T-helper 2 cell treated with Interferon-gamma antibody and Interleukin-4, amounts not matched to agents 100 ng/mL and 5 ng/mL, for 36 hours (primary cell): ENCODE measurements at regions not wholly inside any gene's neighbourhood (a gene's known extent, or its start where the extent isn't known, plus 50 kb on each side); places are given as distances from the start of the nearest gene placed in this dataset.

Experiments used
- intact Hi-C: fragments of 100-400 bp; cut with micrococcal nuclease; formaldehyde crosslinking; loops from one replicate; pipeline ENCODE4 v1.15.1; 2023

DNA sequence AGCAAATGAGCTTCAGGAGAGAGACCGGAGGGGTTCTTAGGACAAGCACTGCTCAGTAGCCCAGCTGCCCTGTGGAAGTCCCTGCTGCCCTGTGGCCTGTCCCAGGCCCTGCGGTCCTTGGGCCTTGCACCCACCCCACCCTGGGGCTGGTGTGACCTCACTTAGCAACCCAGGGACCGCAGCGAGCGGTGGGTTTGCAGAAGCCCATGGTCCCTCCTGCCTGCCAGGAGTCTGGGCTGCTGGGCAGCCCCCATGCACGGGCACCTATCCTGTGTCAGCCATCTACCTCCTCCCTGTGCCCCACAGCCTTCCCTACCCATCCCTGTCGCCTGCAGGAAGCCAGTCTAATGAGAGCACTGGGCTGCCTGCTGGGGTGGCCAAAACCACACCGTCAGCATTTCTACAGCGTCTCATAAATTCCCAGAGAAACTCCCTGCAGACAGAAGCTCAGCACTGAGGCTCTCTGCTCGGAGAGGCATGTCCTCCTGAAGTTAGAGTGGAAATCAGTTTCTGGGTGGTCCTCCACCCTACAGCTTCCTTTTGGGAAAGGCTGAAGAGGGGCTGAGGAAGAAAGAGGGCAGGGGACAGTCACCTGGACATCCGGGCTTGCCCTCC, 231.1 kb upstream of the HS6ST1 start:
- intact Hi-C loops, result no loop called here

DNA sequence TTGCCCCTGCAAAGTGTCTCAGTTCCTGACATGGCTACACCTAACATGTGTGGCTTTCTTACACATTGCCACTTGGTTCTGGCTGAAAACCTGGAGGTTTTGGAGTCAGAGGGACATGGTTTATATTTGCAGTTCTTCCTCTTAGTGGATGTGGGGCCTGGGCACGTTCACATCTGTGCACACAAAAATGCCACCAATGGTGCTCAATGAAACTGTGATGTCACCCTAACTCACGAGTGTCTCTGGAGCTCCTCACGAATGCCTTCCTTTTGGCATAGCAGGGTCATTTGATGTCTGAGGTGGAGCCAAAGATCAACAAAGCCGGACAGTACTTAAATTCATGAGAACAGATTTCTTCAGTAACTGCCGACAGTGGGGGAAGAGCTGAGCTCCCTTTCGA, 231.7 kb upstream of the HS6ST1 start:
- intact Hi-C loops, result no loop called here

DNA sequence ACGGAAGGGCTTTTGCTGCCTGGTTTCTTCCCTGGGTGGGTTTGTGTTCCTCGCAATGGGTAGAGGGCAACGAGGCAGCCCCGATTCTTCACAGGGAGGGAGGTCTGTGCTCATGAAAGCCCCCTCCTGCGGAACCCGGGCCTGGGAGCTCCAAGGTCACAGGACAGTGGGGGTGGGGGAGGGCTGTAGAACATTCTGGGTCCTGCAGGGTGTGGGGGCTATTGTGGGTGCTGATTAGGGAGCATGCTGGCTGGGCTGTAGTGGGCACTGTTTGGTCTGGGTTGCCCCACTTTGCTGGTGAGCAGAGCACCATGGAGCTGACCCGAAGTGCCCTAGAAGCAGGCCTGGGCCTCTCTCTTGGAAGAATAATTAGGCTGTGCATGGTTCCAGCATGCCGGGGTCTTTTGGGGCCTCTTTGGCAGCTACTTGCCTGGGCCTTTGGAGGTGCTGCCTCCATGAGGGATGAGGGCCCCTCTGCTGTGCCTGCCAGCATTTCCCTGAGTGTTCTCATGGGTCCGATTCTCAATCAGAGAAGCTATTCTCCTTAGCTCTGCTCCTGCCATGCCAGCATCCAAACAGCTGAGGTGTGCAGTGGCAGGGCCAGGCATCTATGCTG, 232.2 kb upstream of the HS6ST1 start:
- intact Hi-C loops, result no loop called here

DNA sequence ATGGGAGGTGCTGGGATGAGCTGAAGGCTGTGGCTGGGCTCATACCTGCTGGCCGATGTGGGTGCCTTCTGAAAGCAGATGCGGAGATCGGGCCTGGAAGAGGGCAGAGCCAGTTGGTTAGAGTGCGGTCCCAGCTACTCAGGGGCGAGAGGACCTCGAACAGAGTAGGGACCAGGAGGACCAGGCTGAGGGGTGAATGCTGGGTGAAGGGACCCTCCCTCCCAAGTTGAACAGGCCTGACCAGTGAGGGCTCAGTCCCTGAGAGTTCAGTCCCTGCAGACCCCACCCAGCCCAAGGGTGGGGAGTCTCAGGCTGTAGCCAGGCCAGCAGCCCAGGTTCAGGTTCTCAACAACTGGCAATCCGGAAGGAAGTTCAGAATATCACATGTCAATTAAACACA, 232.8 kb upstream of the HS6ST1 start:
- intact Hi-C loops, result no loop called here

DNA sequence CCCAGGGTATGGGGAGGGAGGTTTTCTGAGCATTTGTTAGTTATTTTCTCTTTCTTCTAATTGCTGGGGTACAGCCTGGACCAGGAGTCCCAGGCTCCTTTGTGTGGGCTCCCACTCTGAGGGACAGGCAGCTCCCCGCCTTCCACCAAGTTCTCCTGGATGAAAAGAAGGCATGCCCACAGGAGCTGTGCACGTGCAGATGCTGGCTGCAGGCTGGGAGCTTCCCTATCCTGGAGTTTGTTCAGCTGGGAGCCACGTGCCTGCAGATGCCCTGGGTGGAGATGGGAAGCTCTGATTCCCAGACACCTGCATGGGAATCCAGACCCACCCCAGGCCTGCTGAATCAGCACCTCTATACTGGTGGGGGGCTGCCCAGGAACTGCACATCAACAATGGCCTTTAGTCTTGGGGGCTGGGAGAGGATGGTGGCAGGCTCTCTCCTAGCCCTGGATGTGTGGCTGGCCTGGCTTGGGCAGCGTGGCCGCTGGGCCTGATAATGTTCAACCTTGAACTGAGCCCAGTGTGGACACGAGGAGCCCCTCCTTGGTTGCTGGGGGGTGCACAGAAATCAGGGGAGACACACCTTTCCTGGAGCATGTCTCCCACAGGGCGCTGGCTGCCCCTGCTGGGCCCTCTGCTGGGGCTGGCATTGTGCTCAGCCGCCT, 233.6 kb upstream of the HS6ST1 start:
- intact Hi-C loops, result no loop called here

DNA sequence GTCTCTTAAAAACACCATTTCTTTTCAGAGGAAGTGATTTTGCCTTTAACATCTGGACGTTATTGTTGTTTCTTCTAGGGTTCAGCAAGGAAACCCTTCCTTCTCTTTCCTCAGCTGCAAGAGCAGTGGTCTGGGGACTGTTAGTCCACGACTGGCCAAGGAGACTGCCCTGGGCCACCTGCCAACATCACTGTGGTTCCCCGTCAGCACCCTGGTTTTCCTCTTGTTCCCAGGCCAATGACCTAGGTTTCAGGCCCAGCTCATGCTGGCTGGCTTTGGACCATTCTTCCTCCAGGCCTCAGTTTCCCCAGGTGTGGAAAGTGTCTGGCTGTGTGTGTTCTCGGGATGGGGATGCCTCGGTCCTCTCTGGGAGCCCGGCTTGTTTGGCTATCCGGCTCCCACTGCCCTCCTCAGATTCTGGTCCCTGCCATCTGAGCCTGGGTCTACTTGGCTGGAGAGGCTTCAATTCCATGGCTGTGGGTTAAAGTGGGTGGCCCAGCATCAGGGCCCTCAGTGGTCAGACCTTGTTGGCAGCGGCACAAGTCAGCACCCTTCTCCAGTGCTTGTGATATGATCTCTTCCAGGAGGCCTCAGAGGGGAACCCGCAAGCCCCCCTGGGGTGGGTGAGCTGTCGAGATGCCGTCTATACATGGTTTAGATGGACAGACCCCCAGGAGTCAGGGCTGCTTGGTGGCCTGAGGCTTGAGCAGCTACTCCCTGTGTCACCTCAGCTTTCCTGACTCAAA, 234.3 kb upstream of the HS6ST1 start:
- intact Hi-C loops, result no loop called here

DNA sequence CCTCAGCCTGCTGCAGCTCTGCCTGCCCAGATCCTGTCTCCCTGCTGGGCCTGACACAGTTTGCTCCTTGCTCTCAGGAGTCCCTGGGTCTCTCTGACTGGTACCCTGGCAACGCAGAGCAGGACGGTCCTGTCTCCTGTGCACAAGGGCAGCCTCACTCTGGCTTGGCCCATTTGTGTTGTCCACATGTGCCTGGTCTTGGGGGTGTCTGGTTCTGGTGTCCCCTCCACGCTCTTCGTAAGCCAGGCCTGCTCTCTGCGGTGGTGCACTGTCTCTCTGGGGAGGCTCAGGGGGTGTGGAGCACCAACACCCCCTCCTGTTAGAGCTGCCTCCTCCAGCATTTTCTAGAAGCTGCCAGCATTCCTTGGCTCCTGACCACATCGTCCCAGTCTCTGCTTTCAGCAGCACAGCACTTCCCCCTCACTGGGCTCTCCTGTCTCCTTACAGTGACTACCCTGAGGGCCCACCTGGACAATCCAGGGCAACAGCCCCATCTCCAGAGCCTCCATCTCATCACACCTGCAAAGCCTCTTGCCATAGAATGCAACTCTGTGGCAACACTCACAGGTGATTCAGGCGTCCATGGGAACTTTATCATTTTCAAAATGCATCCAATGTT, 235.6 kb upstream of the HS6ST1 start:
- intact Hi-C loops, result no loop called here

GRCh38 chr2:128555433-128555832, 236.8 kb upstream of the HS6ST1 start:
- intact Hi-C loops, result no loop called here

DNA sequence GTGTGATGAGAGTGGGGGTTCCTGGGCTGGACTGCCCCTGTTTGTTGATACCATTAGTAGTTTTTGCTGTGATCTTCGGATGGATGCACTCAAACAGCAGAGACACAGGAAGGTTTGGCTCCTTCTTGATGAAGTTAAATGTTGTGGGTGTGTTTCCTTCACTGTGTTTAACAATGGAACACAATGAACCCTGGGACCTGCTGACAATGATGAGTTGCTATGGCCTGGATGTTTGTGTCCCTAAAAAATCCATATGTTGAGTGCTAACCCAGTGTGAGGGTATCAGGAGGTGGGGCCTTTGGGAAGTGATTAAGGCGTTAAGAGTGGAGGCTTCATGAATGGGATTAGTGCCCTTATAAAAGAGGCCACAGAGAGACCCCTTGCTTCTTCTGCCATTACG, 237.4 kb upstream of the HS6ST1 start:
- intact Hi-C loops, result no loop called here

GRCh38 chr2:128556633-128557032, 238.0 kb upstream of the HS6ST1 start:
- intact Hi-C loops, result no loop called here

GRCh38 chr2:128557069-128557468, 238.4 kb upstream of the HS6ST1 start:
- intact Hi-C loops, result no loop called here

DNA sequence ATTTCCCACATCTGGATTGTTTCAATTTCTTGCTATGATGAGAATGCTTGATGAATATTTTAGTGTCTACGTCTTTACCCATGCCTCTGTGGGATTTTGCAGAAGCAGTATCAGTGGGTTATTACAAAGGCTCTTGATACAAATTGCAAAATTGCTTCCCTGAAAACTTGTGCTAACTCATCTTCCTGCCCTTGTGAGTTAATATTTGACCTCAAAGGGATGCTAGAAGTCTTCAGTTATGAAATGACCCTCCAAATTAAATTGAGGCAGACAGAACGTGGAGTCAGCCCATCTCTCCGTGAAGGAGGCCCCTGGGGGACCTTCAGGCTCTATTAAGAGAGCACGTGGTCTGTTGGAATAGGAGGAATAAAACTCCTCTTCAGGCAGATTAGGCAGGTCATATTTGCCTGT, 239.2 kb upstream of the HS6ST1 start:
- intact Hi-C loops, result no loop called here

- intact Hi-C loops, result no loop called here
These were observed 239.8 kb upstream of the HS6ST1 start for GRCh38 chr2:128558441-128558840.

DNA sequence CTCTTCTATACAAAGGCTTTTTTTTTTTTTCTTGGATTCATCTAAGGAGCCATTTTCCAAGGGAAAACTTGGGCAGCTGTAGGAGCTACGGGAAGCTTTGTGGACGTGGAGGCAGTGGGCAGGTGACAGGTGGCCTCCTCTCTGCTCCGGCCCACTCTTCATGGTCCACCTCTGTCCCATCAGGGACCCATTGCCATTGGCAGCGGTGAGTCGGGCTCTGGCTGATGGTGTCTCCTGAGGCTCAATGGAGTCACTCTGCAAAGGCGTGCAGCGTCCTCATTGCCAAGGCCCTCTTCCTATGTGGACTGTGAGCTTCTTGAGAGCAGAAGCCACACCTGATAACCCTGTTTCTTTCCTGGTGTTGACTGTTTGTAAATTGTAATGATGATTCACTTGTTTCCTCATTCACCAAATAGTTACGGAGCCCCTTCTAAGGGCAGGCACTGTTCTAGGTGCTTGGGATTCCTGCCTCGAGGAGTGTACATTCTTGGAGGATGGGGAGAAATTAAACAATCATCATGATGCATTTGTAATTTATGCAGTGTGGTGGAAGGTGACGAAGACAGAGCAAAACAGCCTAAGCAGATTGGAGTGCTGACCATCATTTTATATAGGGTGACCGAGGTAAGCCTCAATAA, 240.3 kb upstream of the HS6ST1 start:
- intact Hi-C loops, result no loop called here

- intact Hi-C loops, result no loop called here
These were observed 241.2 kb upstream of the HS6ST1 start for GRCh38 chr2:128559533-128560515.

GRCh38 chr2:128560718-128561117, 242.1 kb upstream of the HS6ST1 start:
- intact Hi-C loops, result no loop called here

GRCh38 chr2:128562471-128563347, 244.0 kb upstream of the HS6ST1 start:
- intact Hi-C loops, result no loop called here

DNA sequence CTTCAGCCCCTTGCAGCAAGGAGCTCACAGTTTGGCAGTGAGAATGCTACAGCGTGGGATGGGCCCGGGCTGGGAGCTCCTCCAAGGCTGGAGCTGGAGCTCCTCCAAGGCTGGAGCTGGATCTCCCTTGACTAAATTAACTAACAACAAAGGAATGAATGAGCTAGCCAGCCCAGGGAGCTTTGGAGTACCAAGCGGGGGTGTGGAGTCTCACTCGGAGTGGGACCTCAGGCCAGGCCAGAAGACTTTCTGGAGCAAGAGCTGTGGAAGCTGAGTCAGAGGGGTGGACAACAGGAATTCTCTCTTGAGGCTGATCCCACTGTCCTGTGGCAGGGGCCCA, 244.7 kb upstream of the HS6ST1 start:
- intact Hi-C loops, result no loop called here

GRCh38 chr2:128564131-128564530, 245.5 kb upstream of the HS6ST1 start:
- intact Hi-C loops, result no loop called here
